ENCODE measurements at regions not wholly inside any gene's neighbourhood (a gene's known extent, or its start where the extent isn't known, plus 50 kb on each side); places are given as distances from the start of the nearest gene placed in this dataset.
A peak's percentile ranks its signal among the peaks of the same experiment; 100 is the strongest.

DNA sequence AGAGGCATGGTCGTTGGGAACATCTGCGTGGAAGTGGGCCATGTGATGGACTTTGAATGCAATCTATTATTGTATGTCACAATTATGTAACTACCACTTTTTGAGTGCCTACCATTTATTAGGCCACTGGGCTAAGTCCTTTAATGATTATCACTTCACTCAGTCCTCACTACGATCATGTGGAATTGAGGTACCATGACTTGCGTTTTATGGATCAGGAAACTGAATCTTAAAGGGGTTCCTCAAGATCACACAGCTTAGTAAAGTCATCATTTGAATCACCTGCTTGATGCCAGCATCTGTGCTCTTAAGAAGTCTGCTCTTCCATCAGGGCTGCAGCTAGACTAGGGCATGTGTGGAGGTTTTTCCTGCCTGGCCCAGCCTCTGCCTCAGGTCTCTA is 136.7 kb downstream of the DAD1 start:
- no peak for DNase-seq (ENCODE audit: low read depth in 2 of 2)

DNA sequence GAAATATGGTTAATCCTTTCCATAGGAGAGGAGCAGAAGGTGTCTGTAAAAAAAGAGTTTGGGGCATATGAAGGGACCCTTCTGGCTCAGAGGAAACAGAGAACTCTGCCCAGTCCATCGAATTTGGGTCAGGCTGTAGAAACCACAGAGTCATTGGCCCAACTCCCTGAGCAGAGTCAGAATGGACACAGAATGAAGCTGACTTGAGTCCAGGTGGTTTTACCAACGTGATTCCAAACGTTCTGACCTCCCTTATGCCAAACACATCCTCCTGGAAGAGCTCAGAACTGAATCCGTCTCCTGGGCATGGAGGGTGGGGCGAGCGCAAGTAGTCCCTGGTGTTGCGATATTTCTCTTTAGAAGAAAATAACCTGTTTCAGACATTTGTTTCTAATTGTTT is 138.8 kb downstream of the DAD1 start:
- no peak for DNase-seq (ENCODE audit: low read depth in 2 of 2)

DNA sequence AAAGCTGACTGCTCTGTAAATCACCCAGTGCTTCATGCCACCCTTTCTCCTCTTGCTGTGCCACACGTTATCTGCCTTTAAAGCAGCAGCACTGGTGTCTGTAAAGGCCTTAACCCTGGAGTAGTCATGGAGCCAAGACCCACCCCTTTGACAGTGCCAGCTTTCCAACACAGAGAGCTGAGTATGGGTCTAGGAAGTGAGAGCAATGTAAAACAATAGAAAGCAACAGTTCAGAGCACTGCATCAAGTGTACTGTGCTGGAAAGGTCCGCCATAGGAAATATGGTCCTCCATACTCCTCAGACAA is 139.5 kb downstream of the DAD1 start:
- DNase-seq (ENCODE audit: low read depth in 2 of 2), result no peak

DNA sequence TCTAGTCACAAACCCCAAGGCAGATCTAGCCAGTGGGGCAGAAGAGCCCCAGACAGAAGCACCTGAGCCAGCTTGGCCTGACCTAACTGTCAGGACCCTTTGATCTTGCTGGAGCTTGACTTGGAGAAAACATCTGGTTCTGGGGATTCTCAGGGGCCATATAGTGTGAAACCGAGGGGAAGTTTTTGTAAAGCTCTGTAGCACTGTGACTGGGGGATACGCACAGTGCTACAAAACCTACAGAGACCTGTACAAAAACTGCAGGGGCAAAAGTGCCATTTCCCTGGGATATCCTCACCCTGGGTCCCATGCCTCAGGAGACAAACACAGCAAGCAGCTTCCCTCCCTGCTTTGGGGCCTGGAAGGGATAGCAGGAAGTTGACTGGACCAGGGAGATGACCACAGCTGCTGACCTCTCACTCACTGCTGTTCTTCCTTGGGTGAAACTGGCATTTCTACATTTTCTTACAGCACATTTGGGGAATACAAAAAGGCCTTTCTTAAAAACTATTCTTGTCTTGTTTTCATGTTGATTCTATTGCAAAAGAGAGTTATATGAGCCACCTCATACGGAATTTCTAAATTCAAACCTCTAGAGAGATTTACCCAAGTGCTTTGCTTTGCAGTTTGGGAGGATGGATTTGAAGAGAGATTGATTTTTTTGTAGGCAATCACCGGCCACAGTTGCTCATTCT is 140.0 kb downstream of the DAD1 start:
- no peak for DNase-seq (ENCODE audit: low read depth in 2 of 2)

DNA sequence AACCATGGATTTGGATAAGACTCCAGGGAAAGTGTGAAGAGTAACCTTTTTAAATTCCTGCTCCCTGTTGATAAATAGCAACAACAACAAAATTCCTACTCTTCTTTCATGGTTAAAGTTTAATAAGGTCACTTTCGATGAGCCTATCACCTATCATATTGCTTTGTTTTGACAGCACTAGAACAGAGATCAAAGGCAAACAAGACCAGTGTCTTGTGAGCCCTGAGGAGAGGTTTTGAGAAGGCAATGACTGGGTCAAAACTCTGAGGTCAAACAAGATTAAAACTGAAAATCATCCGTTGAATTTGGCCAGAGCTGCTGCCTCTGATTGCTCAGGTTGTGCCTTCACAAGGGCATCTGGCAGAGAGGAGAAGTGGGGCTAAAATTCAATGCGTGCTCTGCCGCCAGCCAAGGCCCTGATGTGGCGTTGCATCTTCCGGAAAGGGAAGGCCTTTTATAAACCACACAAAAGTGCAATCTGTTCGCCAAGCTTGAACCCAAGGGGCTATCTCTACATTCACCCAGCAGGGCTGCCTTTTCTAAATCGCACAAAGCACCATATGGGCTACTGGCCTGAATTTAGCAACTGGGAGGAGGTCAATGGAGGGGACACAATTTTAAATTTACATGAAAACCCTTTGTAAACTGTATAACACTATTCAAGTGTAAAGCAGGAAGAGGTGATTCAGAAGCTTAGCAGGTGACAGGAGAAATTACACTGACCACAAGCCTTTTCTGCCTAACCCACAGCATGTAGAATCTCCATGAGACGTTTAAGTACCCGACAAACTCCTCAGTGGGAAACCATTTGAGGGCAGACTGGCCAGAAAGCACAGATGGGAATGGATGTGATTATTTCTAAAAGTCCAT is 140.8 kb downstream of the DAD1 start:
- no peak for DNase-seq (ENCODE audit: low read depth in 2 of 2)

DNA sequence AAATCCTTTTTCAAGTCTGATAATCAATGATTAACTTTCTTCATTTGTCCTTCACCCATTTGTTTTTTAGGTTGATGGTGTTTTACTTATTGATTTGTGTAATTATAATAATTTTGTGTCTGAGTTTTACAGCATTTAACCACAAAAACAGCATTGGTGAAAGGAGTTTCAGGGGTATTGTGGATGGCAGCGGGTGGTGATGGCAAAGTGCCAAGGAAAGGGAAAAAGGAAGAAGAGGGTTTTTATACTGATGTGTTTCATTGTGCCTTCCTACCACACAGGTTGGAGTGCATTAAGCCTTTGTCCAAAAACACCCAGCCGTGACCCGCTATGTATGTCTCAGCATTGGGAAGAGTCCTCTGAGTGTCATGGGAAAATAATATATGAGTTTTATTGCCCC is 150.3 kb downstream of the DAD1 start:
- no peak for DNase-seq (ENCODE audit: low read depth in 2 of 2)

DNA sequence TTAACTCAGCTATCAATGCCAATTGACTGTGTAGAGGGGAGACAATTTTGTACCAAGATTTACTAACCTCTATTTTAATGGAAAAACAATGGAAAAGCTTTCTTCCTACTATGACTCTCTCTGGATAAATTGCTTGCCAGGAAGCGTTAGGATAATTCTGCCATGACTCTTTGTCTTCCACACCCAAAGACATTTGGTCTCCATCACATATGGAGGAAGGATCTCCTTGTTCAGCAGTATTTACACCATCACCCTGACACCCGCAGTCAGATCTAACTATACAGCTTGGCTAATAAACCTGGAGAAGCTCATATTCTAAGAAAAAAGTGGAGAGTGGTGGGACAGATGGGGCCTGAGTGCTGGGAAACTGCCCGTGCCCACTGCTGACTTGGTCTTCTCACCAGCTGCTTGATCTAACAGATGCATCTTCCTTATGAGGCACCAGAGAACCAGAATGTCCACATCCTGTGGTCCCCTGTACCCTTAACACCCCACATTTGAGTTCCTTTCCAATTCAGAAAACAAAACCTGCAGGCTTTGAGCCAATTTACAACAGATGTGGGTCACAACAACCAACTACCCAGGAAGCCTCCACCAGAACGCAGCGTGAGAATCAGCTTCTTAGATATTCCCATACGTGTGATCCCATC is 154.0 kb downstream of the DAD1 start:
- DNase-seq (ENCODE audit: low read depth in 2 of 2), result no peak

DNA sequence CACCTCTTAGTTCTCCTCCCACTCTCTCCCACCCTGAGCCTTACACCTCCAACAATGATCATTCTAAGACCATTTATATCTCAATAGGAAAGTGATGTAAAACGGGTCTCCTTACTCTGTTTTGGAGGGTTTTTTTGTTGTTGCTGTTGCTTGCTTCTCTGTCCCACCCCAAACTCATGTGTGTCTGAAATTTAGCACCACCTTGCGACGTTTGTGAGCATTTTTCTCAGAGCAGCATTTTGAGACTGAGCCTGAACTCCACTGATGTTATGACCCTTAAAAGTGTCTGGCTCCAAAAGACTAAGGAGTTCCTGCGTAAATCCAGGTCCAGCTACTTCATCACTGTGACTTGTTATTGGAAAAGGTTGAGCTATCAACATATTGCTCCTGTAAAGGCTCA is 155.0 kb downstream of the DAD1 start:
- DNase-seq (ENCODE audit: low read depth in 2 of 2), result no peak

DNA sequence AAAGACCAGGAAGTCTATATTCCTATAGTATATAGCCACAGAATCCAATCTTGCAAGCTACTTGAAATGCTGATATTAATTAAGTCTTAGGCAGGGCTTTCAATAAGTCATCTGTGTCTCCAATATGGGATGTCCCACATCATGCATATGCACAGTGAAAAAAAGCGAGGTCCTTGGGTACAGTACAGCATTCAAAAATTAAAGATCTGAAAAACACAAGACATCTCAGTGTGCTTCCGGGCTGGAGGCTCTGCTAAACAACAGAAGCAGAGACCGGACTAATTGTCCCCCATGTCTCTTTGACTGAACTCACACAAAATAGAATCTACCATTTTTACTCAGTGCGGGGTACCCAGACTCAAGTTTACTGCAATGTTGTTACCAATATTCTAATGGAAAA is 156.0 kb downstream of the DAD1 start:
- no peak for DNase-seq (ENCODE audit: low read depth in 2 of 2)

DNA sequence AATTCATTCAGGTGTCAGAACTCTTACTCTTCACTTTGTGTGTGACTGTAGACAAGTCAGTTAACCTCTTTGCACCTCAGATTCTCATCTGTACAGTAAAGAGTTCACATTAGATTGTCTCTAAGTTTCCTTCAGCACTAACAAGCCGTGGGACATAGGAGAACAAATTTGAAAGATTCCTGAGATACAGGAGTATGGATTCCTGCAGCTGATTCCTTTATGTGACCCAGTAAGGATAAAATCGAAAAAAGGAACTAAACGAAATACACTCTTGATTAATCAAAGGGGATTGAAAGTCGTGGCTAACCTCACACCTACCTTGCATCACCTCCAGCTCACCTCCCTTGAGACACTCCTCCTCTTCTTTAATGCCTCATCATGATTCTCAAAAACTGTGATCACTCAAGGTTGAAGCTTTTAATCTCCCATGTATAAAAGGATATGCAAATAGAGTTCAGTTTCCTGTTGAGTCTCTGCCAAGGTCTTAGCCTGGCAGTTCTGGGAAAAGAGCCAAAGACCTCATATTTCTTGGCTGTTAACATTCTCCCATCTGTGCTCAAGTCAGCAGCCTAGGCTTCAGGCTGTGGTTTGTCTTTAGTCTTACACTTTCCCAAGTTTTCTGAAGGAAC is 156.6 kb downstream of the DAD1 start:
- peak; percentile 88 for DNase-seq (ENCODE audit: low read depth in 2 of 2)

DNA sequence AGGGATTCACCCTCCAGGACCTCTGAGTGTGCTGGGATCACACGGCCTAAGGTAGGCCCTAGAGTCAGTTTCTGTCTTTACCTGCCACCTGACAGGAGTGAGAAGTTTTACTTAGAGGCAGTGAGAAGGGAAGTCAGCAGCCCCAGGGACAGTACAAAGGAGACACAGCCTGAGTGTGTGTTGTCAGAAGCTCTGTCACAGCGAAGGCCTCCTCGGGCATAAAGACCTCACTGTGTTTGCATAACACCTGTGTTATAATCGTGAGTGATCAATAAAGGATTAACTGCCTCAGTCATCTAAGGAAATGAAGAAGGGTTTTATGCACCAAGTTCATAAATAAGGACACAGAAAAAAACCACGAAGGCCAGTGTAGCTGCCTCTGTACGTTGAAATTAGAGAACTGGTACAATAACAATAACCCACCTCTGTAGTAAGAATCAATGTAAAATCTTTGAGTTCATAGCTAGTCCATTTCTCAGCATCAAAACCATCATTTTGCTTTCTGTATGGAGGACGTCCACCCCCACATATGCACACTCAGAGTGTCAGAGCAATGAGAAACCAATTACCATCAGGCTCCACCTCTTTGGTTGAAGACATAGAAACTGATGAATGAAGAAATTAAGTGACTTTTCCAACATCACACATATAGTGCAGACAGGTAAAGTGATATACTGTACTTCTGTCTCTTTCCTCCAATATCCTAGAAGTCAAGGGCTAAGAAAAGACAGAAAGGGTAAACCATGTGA is 159.3 kb downstream of the DAD1 start:
- no peak for DNase-seq (ENCODE audit: low read depth in 2 of 2)

DNA sequence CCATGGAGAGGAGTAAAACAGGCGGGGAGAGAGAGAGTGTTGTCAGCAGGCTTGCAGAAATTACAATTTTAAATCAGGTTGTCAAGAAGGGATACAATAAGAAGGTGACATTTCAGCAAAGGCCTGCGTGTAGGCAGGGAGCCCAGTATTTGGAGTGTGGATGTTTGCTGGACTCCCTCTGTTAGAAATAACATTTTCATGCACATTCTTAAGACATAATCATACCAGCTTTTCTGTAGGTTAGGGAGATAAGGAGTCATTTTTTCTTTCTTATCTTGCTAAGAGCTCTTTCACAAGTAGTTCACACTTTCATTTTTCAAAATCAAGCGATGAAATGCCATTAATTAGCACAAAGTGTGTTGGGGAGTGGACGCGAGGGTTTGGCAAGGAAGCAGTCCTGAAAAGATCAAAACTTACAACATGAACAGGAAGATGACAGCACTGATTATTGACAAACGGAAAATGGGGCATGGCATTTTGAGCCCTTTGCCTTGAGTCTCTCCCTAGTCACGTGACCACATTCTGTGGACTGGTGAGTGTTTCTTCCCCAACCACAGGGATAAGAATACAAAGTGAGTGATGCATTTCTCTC is 160.2 kb downstream of the DAD1 start:
- no peak for DNase-seq (ENCODE audit: low read depth in 2 of 2)

DNA sequence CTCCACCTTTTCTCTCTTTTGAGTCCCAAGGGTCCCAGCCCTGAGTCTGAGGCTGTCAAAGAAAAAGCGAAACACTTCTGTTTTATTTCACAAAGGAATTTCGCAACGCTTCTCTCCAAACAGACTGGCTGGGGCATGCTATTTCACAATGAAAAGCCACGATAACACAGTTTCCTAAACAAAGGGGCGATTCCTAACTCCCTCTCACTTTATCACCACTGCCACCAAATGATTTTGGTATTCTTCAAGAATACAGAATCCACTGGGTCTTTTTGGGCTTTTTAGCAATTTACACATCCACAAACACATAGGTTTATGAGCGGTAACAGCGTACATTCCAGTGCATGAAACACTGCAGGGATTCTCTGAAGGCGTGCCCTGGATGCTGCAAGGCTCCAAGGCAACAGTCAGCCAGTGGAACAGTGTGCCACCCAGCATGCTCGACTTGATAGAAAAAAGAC is 161.2 kb downstream of the DAD1 start:
- DNase-seq (ENCODE audit: low read depth in 2 of 2), result peak; percentile 40 to 42

DNA sequence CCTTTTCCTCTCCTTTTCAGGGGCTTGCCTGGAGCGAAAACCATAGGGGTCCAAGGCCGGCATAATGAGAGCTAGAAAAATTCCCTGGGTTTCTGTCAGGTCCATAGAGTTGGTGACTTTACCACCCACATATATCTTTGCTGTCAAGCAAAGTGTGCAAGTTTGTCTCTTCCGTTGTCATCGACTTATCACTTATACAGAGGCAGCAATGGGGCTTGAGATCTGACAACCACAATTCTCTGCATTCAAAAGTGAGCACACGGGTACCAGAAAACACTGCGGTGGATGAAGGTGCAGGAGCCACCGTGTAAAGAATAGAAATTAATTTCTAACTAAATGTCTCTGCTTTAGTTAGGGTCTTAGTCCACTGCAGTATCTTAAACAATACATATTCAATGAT is 162.3 kb downstream of the DAD1 start:
- DNase-seq (ENCODE audit: low read depth in 2 of 2), result no peak

DNA sequence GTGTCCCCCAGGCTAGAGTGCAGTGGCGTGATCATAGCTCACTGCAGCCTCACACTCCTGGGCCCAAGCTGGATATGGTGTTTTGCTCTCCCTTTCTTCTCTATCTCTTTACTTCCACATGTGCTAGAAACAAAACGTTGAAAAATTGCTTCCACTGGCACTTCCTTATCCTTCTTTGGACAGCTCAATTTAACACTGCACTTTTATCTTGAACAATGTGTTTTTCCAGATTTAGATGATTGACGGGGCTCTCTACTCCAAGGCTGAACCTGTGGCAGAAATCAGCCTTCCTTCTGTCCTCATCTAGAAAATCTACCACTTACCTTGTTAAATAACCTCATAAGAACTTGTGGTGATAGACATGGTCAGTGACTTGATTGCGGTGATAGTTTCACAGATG is 165.1 kb downstream of the DAD1 start:
- no peak for DNase-seq (ENCODE audit: low read depth in 2 of 2)

DNA sequence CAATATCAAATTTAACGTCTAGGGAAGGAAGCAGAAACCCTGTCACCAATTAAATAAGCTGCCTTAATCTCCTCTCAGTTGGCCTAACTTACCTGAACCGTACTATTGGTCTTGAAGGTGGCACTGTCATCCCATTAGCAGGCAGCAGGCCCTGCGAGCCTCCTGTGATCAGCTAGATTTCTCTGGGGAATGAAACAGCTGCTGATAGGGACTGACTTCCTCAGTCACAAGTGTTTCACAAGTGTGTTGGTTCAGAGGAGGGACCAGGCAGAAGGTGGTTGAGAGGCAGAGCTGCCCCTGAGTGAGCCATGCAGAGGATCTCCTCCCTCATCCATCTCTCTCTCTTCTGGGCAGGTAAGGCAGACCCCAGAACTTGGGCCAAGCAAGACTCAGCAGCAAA is 166.8 kb downstream of the DAD1 start:
- no peak for DNase-seq (ENCODE audit: low read depth in 2 of 2)

DNA sequence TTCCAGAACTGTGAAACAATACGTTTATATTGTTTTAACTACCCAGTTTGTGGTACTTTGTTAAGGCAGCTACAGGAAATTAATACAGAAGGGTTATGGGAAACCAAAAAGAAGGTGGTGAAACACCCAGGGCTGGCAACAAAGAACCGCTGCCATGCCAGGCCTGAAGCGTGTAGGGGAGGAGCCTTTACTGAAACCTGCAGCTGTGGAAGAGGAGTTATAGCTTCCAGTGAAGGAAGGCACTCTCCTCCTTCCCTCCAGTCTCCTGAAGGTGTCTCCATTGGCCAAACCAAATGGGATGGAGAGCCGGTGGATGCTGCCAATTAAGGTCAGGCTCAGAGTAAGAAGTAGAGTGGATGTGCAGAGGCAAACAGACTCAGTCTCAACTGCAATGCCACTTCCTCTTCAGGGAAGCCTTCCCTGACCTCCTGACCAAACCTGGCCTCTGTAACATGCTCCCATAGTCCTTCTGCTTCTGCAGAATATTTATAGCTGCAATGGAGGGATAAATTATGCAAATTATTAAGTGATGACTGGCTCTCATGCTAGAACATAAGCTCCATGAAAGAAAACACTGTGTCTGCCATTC is 168.3 kb downstream of the DAD1 start:
- no peak for DNase-seq (ENCODE audit: low read depth in 2 of 2)

DNA sequence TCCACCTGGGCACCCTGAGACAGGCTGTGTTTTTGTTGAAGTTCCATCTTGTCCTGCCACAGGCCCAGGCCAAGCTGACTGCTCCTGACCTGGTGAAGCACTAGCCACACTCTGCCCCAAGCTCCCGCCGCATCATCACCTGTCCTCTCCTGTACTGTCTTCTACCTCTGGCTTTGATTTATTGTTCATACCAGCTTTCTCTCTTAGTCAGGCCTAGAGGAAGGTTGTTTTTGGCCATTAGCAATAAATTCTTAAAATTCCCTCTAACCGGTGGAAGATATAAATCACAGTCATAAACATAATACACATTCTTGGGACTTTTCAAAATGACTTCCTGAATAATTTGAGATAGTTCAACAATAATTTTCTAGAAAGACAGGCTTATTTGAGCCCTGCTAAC is 169.4 kb downstream of the DAD1 start:
- DNase-seq (ENCODE audit: low read depth in 2 of 2), result no peak

DNA sequence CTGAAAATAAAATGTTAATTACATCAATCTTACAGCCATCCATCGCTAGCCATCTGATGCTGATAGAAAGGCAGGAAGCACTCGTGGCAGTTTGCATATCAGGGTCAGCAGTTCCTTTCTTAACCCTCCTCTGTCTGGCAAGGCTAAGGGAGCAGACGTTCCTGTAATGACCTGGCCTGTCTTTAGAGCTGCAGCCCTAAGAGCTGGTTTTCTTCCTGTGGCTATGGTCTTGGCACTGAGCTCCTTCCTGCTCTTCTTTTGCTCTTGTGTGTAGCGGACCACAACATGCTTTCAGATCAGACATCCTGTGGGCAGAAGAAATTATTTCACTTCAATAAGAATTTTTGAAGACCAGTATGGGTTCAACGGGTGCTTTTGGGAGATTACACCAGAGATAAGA is 170.4 kb downstream of the DAD1 start:
- no peak for DNase-seq (ENCODE audit: low read depth in 2 of 2)

DNA sequence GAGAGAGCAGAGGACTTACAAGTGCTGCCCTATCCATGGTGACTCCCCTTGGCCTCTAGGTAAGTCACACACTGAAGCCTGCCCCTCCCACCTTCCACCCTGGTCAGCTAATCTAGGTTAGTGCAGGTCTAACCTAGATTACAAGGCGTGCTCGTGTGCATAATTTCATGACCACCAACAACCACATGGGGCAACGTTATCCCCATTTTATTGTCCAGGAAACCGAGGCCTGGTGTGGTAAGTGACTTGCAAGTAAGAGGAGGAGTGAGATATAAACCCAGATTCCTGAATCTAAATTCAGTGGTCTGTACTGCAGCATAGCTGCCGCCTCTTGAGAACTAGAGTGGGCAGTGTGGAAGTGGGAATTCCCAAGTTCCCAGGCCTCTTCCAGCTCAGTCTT is 171.1 kb downstream of the DAD1 start:
- DNase-seq (ENCODE audit: low read depth in 2 of 2), result no peak

DNA sequence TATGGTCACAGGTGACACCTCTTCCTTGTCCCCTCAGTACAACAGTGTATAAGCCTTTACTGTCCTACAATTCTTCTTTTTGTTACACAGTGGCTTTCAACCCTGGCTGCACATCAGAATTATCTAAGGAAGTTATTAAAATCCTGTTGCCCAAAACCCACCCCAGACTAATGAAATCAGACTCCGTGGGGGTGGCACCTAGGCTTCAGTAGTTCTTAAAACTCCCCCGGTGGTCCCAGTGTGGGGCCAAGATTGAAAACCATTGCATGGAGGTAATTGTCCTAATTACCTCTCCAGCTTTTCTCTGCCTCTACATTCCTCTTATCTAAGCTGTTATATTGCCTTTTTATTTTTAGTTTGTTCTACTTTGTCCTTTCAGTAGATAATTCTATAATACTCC is 172.8 kb downstream of the DAD1 start:
- no peak for DNase-seq (ENCODE audit: low read depth in 2 of 2)
